ENCODE measurements at regions not wholly inside any gene's neighbourhood (a gene's known extent, or its start where the extent isn't known, plus 50 kb on each side); places are given as distances from the start of the nearest gene placed in this dataset.

DNA sequence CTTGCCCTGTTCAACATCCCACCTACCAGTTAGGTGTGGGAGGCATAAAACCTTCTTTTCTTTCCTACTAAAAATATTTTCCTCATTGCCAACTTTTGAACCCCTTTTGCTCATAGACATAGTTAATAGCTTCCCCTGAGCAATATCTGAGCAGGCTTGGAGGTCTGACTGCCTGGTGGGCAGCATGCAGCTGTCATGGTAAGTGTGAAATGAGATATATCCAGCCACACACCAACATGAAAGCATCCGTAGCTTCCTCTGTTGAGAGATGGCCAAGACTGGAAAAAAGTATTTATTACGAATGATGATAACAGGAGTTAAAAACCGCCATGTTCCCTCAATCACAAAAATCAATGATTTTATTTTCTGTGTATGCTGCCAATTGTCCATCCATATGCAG lies 190.1 kb downstream of the TMEM38B start:
- TF ChIP-seq RAD21 (IDR thresholded peaks at IDR 0.05) (no peak), NR2F2 (IDR thresholded peaks at IDR 0.05) (no peak), EGR1 (IDR thresholded peaks at IDR 0.05; ENCODE audit: low read depth in 2 of 2) (no peak), SP1 (IDR thresholded peaks at IDR 0.05) (no peak), TAF1 (conservative IDR thresholded peaks at IDR 0.05) (no peak), FOXA1 (IDR thresholded peaks at IDR 0.05) (no peak), JUND (IDR thresholded peaks at IDR 0.05) (no peak)
- TF ChIP-seq, protein P1, sequence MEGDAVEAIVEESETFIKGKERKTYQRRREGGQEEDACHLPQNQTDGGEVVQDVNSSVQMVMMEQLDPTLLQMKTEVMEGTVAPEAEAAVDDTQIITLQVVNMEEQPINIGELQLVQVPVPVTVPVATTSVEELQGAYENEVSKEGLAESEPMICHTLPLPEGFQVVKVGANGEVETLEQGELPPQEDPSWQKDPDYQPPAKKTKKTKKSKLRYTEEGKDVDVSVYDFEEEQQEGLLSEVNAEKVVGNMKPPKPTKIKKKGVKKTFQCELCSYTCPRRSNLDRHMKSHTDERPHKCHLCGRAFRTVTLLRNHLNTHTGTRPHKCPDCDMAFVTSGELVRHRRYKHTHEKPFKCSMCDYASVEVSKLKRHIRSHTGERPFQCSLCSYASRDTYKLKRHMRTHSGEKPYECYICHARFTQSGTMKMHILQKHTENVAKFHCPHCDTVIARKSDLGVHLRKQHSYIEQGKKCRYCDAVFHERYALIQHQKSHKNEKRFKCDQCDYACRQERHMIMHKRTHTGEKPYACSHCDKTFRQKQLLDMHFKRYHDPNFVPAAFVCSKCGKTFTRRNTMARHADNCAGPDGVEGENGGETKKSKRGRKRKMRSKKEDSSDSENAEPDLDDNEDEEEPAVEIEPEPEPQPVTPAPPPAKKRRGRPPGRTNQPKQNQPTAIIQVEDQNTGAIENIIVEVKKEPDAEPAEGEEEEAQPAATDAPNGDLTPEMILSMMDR (IDR thresholded peaks at IDR 0.05; ENCODE audit: low read depth, low read length, missing input control) = no peak
- TF ChIP-seq, protein P2, sequence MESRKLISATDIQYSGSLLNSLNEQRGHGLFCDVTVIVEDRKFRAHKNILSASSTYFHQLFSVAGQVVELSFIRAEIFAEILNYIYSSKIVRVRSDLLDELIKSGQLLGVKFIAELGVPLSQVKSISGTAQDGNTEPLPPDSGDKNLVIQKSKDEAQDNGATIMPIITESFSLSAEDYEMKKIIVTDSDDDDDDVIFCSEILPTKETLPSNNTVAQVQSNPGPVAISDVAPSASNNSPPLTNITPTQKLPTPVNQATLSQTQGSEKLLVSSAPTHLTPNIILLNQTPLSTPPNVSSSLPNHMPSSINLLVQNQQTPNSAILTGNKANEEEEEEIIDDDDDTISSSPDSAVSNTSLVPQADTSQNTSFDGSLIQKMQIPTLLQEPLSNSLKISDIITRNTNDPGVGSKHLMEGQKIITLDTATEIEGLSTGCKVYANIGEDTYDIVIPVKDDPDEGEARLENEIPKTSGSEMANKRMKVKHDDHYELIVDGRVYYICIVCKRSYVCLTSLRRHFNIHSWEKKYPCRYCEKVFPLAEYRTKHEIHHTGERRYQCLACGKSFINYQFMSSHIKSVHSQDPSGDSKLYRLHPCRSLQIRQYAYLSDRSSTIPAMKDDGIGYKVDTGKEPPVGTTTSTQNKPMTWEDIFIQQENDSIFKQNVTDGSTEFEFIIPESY (IDR thresholded peaks at IDR 0.05) = no peak
- TF ChIP-seq, protein P3, sequence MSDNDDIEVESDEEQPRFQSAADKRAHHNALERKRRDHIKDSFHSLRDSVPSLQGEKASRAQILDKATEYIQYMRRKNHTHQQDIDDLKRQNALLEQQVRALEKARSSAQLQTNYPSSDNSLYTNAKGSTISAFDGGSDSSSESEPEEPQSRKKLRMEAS (IDR thresholded peaks at IDR 0.05) = no peak
- TF ChIP-seq, protein P4, sequence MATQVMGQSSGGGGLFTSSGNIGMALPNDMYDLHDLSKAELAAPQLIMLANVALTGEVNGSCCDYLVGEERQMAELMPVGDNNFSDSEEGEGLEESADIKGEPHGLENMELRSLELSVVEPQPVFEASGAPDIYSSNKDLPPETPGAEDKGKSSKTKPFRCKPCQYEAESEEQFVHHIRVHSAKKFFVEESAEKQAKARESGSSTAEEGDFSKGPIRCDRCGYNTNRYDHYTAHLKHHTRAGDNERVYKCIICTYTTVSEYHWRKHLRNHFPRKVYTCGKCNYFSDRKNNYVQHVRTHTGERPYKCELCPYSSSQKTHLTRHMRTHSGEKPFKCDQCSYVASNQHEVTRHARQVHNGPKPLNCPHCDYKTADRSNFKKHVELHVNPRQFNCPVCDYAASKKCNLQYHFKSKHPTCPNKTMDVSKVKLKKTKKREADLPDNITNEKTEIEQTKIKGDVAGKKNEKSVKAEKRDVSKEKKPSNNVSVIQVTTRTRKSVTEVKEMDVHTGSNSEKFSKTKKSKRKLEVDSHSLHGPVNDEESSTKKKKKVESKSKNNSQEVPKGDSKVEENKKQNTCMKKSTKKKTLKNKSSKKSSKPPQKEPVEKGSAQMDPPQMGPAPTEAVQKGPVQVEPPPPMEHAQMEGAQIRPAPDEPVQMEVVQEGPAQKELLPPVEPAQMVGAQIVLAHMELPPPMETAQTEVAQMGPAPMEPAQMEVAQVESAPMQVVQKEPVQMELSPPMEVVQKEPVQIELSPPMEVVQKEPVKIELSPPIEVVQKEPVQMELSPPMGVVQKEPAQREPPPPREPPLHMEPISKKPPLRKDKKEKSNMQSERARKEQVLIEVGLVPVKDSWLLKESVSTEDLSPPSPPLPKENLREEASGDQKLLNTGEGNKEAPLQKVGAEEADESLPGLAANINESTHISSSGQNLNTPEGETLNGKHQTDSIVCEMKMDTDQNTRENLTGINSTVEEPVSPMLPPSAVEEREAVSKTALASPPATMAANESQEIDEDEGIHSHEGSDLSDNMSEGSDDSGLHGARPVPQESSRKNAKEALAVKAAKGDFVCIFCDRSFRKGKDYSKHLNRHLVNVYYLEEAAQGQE (IDR thresholded peaks at IDR 0.05) = no peak

Measured in liver (tissue), 3 donors.